Cardiac fibroblast (primary cell): ENCODE measurements at regions not wholly inside any gene's neighbourhood (a gene's known extent, or its start where the extent isn't known, plus 50 kb on each side); places are given as distances from the start of the nearest gene placed in this dataset.

Experiments
- DNase-seq, 2 donors: peaks; one replicate each; pipeline versions ENCODE4 v3.0.0 to v3.0.0-alpha.2; 2010; ENCODE audit warnings: low read depth in 2 of 2
- H3K4me3 ChIP-seq, 2 donors: replicated peaks in 1 of 2; 1 replicate in 1 of 2; 2 replicates in 1 of 2; pipeline ENCODE4 v1.5.1; 2011; ENCODE audit warnings: low read depth in 2 of 2, low read length in 2 of 2, mild to moderate bottlenecking in 2 of 2, moderate library complexity in 1 of 2
- CTCF ChIP-seq: IDR thresholded peaks from one replicate; pipeline ENCODE4 v1.5.1; 2011; ENCODE audit warnings: low read depth, mild to moderate bottlenecking, low read length, inconsistent platforms

- H3K4me3 ChIP-seq, result no peak overlapping the region
Measured at GRCh38 chr15:34652726-34653033, 69.2 kb upstream of the GOLGA8B start.

GRCh38 chr15:34651997-34652725 is 68.7 kb upstream of the GOLGA8B start:
- TF ChIP-seq CTCF, result no peak
- DNase-seq, result no peak
- H3K4me3 ChIP-seq, result no peak overlapping the region

More at GRCh38 chr15:34652726-34653033, 69.2 kb upstream of the GOLGA8B start:
- DNase-seq, result no peak
- TF ChIP-seq CTCF, result no peak

GRCh38 chr15:34650177-34650576 is 66.7 kb upstream of the GOLGA8B start:
- no peak overlapping the region for H3K4me3 ChIP-seq
- peak in 1 of 2 donors; percentile 70 for DNase-seq
- no peak for TF ChIP-seq CTCF

- no peak overlapping the region for H3K4me3 ChIP-seq
- TF ChIP-seq CTCF, result no peak
- no peak for DNase-seq
Measured at GRCh38 chr15:34648294-34648631, 64.8 kb upstream of the GOLGA8B start.

- peak in 1 of 2 donors; percentile 13 for DNase-seq
- no peak overlapping the region for H3K4me3 ChIP-seq
- TF ChIP-seq CTCF, result no peak
Measured at GRCh38 chr15:34647569-34648293, 64.3 kb upstream of the GOLGA8B start.

- H3K4me3 ChIP-seq, result no peak overlapping the region
- TF ChIP-seq CTCF, result no peak
- no peak for DNase-seq
Measured at GRCh38 chr15:34646918-34647317, 63.5 kb upstream of the GOLGA8B start.
